GM18519 (cell line): ENCODE measurements at regions not wholly inside any gene's neighbourhood (a gene's known extent, or its start where the extent isn't known, plus 50 kb on each side); places are given as distances from the start of the nearest gene placed in this dataset.

Experiments used
- ATAC-seq: cut with Tn5 transposase; IDR thresholded peaks from one replicate; pipeline ENCODE4 v1.9.1; 2021; ENCODE audit warnings: mild to moderate bottlenecking, moderate library complexity; ENCODE audit not compliant: unreplicated experiment, low FRiP score

- ATAC-seq = no peak
Measured at GRCh38 chr5:9712911-9713310, 82.8 kb upstream of the TAS2R1 start.

DNA sequence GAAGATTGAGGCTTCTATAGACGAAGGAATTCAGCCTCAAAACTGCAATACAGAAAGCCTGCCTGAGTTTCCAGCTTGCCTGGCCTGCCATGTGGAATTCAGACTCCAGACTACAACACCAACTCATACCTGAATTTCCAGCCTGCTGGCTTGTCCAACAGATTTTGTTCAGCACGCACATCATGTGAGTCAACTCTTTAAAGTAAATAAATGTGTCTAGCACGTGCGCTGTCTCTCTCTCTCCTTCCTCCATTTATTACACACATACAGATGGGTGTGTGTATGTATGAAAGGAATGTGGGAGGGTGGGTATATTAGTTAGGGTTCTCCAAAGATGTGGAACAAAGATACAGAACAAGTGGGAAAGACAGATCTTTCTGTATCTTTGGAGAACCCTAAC, 82.4 kb upstream of the TAS2R1 start:
- no peak for ATAC-seq

- no peak for ATAC-seq
Measured at GRCh38 chr5:9710069-9710468, 79.9 kb upstream of the TAS2R1 start.

GRCh38 chr5:9707732-9708462, 77.7 kb upstream of the TAS2R1 start:
- ATAC-seq = no peak

- no peak for ATAC-seq
Measured at GRCh38 chr5:9699681-9700080, 69.5 kb upstream of the TAS2R1 start.

GRCh38 chr5:9698841-9699240, 68.7 kb upstream of the TAS2R1 start:
- ATAC-seq = no peak

DNA sequence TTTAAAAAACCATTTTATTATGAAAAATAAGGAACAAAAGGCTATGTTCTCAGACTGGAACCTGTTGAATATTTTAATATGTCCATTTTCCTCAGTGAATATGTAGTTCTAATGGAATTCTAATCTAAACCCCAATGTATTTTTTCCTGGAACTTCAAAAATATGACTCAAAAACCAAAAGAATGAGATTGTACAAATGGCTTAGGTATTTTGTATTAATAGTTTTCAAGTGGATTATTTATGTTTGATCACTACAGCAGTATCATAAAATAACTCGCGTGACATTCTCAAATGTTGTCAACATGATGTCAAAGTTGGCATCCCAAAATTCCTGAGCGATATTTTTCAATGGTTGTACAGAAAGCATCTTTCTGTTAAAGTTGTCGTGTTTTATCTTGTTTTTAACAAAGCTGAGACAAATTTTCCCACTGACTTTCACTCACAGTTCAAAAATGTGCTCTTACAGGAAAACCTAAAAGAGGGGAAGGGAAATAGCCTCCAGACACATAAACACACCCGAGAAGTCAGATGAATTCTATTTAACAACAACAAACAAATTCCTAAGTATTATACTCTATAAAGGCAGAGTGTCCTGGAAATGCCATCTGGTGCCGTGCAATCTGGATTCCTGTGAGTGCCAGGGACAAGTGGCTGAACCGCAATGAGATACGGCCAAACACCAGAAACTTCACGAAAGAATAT, 68.1 kb upstream of the TAS2R1 start:
- no peak for ATAC-seq

- no peak for ATAC-seq
Measured at GRCh38 chr5:9692576-9692975, 62.4 kb upstream of the TAS2R1 start.

DNA sequence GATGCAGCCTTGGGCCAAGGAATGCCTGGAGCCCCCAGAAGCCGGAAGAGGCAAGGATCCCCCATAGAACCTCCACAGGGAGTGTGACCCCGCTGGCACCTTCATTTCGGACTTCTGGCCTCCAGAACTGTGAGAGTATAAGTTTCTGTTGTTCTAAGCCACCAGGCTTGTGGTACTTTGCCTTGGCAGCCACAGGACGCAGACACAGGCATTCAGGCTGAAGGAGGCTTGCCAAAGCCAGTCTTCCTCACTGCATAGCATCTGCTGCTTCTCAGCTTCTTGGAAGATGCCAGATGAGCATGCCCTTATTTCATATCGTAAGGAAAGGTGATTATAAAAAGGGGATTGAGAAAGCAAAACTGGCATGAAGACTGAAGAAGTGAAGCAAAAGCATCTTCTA, 61.1 kb upstream of the TAS2R1 start:
- no peak for ATAC-seq

DNA sequence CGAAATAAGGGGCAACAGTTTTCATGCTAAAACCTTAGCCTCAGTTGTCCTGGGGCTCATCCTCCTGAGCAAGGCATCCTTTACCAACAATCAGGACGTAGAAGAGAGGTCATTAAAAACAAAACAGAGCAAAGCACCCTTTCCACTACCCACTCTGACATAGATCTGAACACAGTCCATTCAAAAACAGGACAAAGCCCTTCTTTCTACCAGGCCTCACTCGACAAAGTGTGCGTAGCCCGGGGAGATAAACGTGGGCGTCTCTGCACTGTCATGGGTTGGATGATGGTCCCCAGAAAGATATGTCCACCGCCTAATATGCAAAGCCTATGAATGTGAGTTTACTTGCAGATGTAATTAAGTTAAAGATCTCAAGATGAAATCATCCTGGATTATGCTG, 60.6 kb upstream of the TAS2R1 start:
- no peak for ATAC-seq

GRCh38 chr5:9686216-9686615, 56.1 kb upstream of the TAS2R1 start:
- ATAC-seq = no peak

DNA sequence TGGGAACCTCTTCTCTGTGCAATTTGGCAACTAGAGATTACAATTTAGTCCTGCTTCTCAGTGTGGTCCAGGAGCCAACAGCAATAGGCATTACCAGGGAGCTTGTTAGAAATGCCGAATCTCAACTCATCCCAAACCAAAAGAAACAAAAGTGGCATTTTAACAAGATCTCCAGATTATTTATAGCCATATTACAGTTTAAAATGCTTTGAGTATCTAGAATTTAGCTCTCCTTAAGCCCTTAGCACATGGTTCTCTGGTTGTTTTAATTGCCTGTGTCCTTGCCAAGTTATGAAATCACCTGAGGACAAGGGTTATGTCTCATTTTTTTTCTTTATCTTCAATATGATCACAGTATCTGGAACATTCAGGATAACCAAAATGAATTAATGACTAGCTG, 51.6 kb upstream of the TAS2R1 start:
- ATAC-seq = no peak
